PC-3 (cell line): ENCODE measurements at regions not wholly inside any gene's neighbourhood (a gene's known extent, or its start where the extent isn't known, plus 50 kb on each side); places are given as distances from the start of the nearest gene placed in this dataset.
"Not testable (repeated sequence)": the region's sequence is repeated elsewhere in the genome, so short reads cannot be mapped to it uniquely, and the experiment has no call there.

ENCODE experiments used
- EZH2phosphoT487 ChIP-seq: fragments of 300-600 bp; sonication (generic); IDR thresholded peaks from 2 replicates; pipeline ENCODE4 v1.6.1; 2018; ENCODE audit warnings: mild to moderate bottlenecking, antibody characterized with exemption, low read length, borderline replicate concordance
- TF ChIP-seq, protein P1 (sequence below): fragments of 300-600 bp; sonication (generic); conservative IDR thresholded peaks from 2 replicates; pipeline ENCODE4 v1.5.1; 2017; ENCODE audit warnings: antibody characterized with exemption, low read depth, mild to moderate bottlenecking, low read length

DNA sequence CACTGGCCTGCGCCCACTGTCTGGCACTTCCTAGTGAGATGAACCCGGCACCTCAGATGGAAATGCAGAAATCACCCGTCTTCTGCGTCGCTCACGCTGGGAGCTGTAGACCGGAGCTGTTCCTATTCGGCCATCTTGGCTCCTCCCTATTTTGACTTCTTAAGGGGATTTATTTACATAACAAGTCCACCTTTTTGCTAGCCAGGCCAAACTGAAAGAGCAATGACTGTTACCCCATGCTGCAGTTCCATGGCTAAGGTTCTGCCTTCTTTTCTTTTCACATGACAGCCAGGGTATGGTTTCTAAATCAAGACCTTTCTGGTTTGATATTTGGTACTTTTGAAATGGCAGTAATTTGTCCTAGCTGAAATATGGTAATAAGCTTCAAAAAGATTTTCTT is 270.0 kb upstream of the RRP15 start:
- TF ChIP-seq, protein P1, sequence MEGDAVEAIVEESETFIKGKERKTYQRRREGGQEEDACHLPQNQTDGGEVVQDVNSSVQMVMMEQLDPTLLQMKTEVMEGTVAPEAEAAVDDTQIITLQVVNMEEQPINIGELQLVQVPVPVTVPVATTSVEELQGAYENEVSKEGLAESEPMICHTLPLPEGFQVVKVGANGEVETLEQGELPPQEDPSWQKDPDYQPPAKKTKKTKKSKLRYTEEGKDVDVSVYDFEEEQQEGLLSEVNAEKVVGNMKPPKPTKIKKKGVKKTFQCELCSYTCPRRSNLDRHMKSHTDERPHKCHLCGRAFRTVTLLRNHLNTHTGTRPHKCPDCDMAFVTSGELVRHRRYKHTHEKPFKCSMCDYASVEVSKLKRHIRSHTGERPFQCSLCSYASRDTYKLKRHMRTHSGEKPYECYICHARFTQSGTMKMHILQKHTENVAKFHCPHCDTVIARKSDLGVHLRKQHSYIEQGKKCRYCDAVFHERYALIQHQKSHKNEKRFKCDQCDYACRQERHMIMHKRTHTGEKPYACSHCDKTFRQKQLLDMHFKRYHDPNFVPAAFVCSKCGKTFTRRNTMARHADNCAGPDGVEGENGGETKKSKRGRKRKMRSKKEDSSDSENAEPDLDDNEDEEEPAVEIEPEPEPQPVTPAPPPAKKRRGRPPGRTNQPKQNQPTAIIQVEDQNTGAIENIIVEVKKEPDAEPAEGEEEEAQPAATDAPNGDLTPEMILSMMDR, result not testable (repeated sequence)
- not testable (repeated sequence) for TF ChIP-seq EZH2phosphoT487
